ENCODE measurements at regions not wholly inside any gene's neighbourhood (a gene's known extent, or its start where the extent isn't known, plus 50 kb on each side); places are given as distances from the start of the nearest gene placed in this dataset.

DNA sequence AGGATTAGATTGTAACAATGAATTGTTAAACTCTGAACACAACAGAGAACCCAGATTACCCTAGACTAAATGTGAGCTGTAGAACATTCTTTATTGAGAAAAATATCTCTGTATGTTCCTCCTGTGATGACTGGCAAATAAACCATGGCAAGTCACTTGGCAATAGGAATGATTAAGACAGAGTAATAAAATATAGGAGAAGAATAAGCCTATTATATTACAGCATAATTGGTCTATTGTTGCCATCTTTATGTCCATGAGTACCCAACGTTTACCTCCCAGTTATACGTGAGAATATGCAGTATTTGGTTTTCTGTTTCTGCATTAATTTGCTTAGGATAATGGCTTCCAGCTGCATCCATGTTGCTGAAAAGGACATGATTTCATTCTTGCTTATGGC is 211.2 kb upstream of the AVPR1A start:
- TF ChIP-seq EZH2 (IDR thresholded peaks at IDR 0.05; ENCODE audit: borderline replicate concordance, low read depth, low read length, severe bottlenecking): no peak
- TF ChIP-seq, protein P1, sequence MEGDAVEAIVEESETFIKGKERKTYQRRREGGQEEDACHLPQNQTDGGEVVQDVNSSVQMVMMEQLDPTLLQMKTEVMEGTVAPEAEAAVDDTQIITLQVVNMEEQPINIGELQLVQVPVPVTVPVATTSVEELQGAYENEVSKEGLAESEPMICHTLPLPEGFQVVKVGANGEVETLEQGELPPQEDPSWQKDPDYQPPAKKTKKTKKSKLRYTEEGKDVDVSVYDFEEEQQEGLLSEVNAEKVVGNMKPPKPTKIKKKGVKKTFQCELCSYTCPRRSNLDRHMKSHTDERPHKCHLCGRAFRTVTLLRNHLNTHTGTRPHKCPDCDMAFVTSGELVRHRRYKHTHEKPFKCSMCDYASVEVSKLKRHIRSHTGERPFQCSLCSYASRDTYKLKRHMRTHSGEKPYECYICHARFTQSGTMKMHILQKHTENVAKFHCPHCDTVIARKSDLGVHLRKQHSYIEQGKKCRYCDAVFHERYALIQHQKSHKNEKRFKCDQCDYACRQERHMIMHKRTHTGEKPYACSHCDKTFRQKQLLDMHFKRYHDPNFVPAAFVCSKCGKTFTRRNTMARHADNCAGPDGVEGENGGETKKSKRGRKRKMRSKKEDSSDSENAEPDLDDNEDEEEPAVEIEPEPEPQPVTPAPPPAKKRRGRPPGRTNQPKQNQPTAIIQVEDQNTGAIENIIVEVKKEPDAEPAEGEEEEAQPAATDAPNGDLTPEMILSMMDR (IDR thresholded peaks at IDR 0.05; ENCODE audit: extremely low read depth in 1 of 2, insufficient read depth in 1 of 2, low read depth in 1 of 2, low read length in 2 of 2): no peak

Measured in endothelial cell of umbilical vein (primary cell).